Spleen (tissue), 11 donors: ENCODE measurements at regions not wholly inside any gene's neighbourhood (a gene's known extent, or its start where the extent isn't known, plus 50 kb on each side); places are given as distances from the start of the nearest gene placed in this dataset.
A peak's percentile ranks its signal among the peaks of the same experiment; 100 is the strongest.

Source experiments
- DNase-seq: peaks from one replicate; pipeline ENCODE4 v3.0.0-alpha.2; 2020
- H3K27ac ChIP-seq, 8 donors: fragments of 200-600 bp; sonication (generic) in 7 of 8; 1 replicate in 4 of 8; 2 replicates in 4 of 8; pipeline versions ENCODE4 v1.5.0 to v1.8.0; 2016 to 2021; ENCODE audit warnings: inconsistent platforms in 4 of 8, mild to moderate bottlenecking in 4 of 8, moderate library complexity in 1 of 8
- H3K27me3 ChIP-seq, 7 donors: fragments of 200-600 bp; sonication (generic) in 6 of 7; replicated peaks in 1 of 7; 1 replicate in 4 of 7; 2 replicates in 3 of 7; pipeline versions ENCODE4 v1.5.0 to v1.8.0; 2016 to 2021; ENCODE audit warnings: inconsistent platforms in 3 of 7, mild to moderate bottlenecking in 1 of 7
- H3K36me3 ChIP-seq, 6 donors: fragments of 200-600 bp; sonication (generic) in 5 of 6; 1 replicate in 4 of 6; 2 replicates in 2 of 6; pipeline versions ENCODE4 v1.5.0 to v1.8.0; 2016 to 2021; ENCODE audit warnings: inconsistent platforms in 2 of 6
- H3K4me1 ChIP-seq, 6 donors: fragments of 200-600 bp; sonication (generic) in 5 of 6; 1 replicate in 3 of 6; 2 replicates in 3 of 6; pipeline versions ENCODE4 v1.5.0 to v1.8.0; 2016 to 2021; ENCODE audit warnings: inconsistent platforms in 3 of 6
- H3K4me3 ChIP-seq, 8 donors: fragments of 200-600 bp; sonication (generic) in 7 of 8; 1 replicate in 4 of 8; 2 replicates in 4 of 8; pipeline versions ENCODE4 v1.5.0 to v1.8.0; 2016 to 2021; ENCODE audit warnings: inconsistent platforms in 4 of 8, mild to moderate bottlenecking in 4 of 8, moderate library complexity in 2 of 8
- H3K9me3 ChIP-seq, 8 donors: fragments of 200-600 bp; sonication (generic) in 7 of 8; 1 replicate in 4 of 8; 2 replicates in 4 of 8; pipeline versions ENCODE4 v1.5.0 to v1.8.0; 2016 to 2021; ENCODE audit warnings: inconsistent platforms in 4 of 8
- CTCF ChIP-seq, 11 experiments: fragments of 200-600 bp in 7 of 11; fragments of 450-650 bp in 4 of 11; sonication (generic) in 4 of 11; IDR thresholded peaks in 8 of 11; conservative IDR thresholded peaks in 3 of 11; 1 replicate in 7 of 11; 2 replicates in 4 of 11; pipeline versions ENCODE4 v1.4.0 to v1.8.0; 2016 to 2021; ENCODE audit warnings: antibody characterized with exemption in 11 of 11, inconsistent platforms in 4 of 11, mild to moderate bottlenecking in 1 of 11
- POLR2A ChIP-seq, 3 donors: fragments of 450-650 bp; IDR thresholded peaks; one replicate each; pipeline ENCODE4 v1.5.1; 2017; ENCODE audit warnings: antibody characterized with exemption in 3 of 3, mild to moderate bottlenecking in 1 of 3
- POLR2AphosphoS5 ChIP-seq, 3 donors: sonication (generic); formaldehyde crosslinking; IDR thresholded peaks; one replicate each; pipeline ENCODE4 v1.5.1; 2017; ENCODE audit warnings: antibody characterized with exemption in 3 of 3
- WGBS, 5 donors: extraction: QIAGEN DNeasy Blood & Tissue Kit in 3 of 5; methylation state at CpG; one replicate each; pipeline versions ENCODE4 v1.1.5 to v1.1.7; 2013 to 2018; 5-methylcytosine and 5-hydroxymethylcytosine counted together
- intact Hi-C: fragments of 100-400 bp; cut with DNase I; formaldehyde crosslinking; loops from one replicate; pipeline ENCODE4 v1.15.0; 2023; ENCODE audit warnings: low total_unique reads
- donor health status: healthy with polysubstance abuse.
- donor health status: DM: no; HTN: no; CAD: no; lungs with moderate emphysema.
- donor health status: DM: no; HTN: no; CAD: no.
- donor health status: Bipolar disorder and iron deficiency.
- donor health status: healthy.
- donor health status: DM: no; HTN: no; CAD: no.
- donor health status: DM: yes; HTN: yes; CAD: no.

GRCh38 chr13:65660731-65661130 is 1569.4 kb downstream of the PCDH9 start:
- intact Hi-C loops, result no loop called here
- TF ChIP-seq POLR2AphosphoS5 (IDR thresholded peaks at IDR 0.05), result no peak
- TF ChIP-seq POLR2A (IDR thresholded peaks at IDR 0.05), result no peak
- no peak for TF ChIP-seq CTCF (IDR thresholded peaks at IDR 0.05 in 8 of 11, conservative IDR thresholded peaks at IDR 0.05 in 3 of 11)
- peaks cover 0 to 11% (median 0%) of the 10 kb centered on the region in 8 donors for H3K9me3 ChIP-seq

GRCh38 chr13:65656740-65657329 is 1573.3 kb downstream of the PCDH9 start:
- TF ChIP-seq CTCF (IDR thresholded peaks at IDR 0.05 in 8 of 11, conservative IDR thresholded peaks at IDR 0.05 in 3 of 11) (peak in 2 of 11 experiments; percentile 20 to 25), POLR2AphosphoS5 (IDR thresholded peaks at IDR 0.05) (no peak)
- intact Hi-C loops, result no loop called here
- Histone ChIP-seq H3K27ac (no peak overlapping the region), H3K4me3 (no peak overlapping the region), H3K4me1 (no peaks in the 10 kb centered on the region), H3K36me3 (no peaks in the 10 kb centered on the region), H3K27me3 (no peaks in the 10 kb centered on the region), H3K9me3 (peaks cover 0 to 2% (median 0%) of the 10 kb centered on the region in 8 donors)
- WGBS, 5 donors, result 63 to 87% (median 65%) methylated on average over 1 of the region's 1 CpG
- no peak for DNase-seq

More at GRCh38 chr13:65660731-65661130, 1569.4 kb downstream of the PCDH9 start:
- Histone ChIP-seq H3K36me3 (no peaks in the 10 kb centered on the region), H3K27ac (no peak overlapping the region), H3K27me3 (no peaks in the 10 kb centered on the region), H3K4me1 (no peaks in the 10 kb centered on the region), H3K4me3 (no peak overlapping the region)
- 75 to 86% (median 83%) methylated on average over 1 of the region's 1 CpG for WGBS, 5 donors
- no peak for DNase-seq

- Histone ChIP-seq H3K27ac (no peak overlapping the region), H3K4me1 (no peaks in the 10 kb centered on the region), H3K27me3 (no peaks in the 10 kb centered on the region), H3K9me3 (no peaks in the 10 kb centered on the region), H3K36me3 (no peaks in the 10 kb centered on the region), H3K4me3 (no peak overlapping the region)
- intact Hi-C loops, result no loop called here
- DNase-seq, result no peak
- no peak for TF ChIP-seq POLR2AphosphoS5 (IDR thresholded peaks at IDR 0.05)
- no peak for TF ChIP-seq POLR2A (IDR thresholded peaks at IDR 0.05)
- no peak for TF ChIP-seq CTCF (IDR thresholded peaks at IDR 0.05 in 8 of 11, conservative IDR thresholded peaks at IDR 0.05 in 3 of 11)
- WGBS, 5 donors, result 53 to 87% (median 70%) methylated on average over 2 of the region's 2 CpGs
These were observed 1576.5 kb downstream of the PCDH9 start for GRCh38 chr13:65653613-65654012.

- WGBS, 5 donors, result 75 to 86% (median 76%) methylated on average over 5 of the region's 5 CpGs
- intact Hi-C loops, result no loop called here
These were observed 1579.8 kb downstream of the PCDH9 start for GRCh38 chr13:65650321-65650720.

GRCh38 chr13:65642996-65643395 is 1587.1 kb downstream of the PCDH9 start:
- intact Hi-C loops, result no loop called here
- WGBS, 5 donors, result 43 to 67% (median 52%) methylated on average over 4 of the region's 4 CpGs
- no peaks in the 10 kb centered on the region for H3K4me1 ChIP-seq
- H3K27ac ChIP-seq, result no peak overlapping the region
- no peaks in the 10 kb centered on the region for H3K9me3 ChIP-seq
- H3K36me3 ChIP-seq, result no peaks in the 10 kb centered on the region
- no peaks in the 10 kb centered on the region for H3K27me3 ChIP-seq
- H3K4me3 ChIP-seq, result no peak overlapping the region
- no peak for DNase-seq
- TF ChIP-seq CTCF (IDR thresholded peaks at IDR 0.05 in 8 of 11, conservative IDR thresholded peaks at IDR 0.05 in 3 of 11) (no peak), POLR2AphosphoS5 (IDR thresholded peaks at IDR 0.05) (no peak), POLR2A (IDR thresholded peaks at IDR 0.05) (no peak)

More at GRCh38 chr13:65650321-65650720, 1579.8 kb downstream of the PCDH9 start:
- H3K36me3 ChIP-seq, result no peaks in the 10 kb centered on the region
- H3K4me1 ChIP-seq, result no peaks in the 10 kb centered on the region
- no peak overlapping the region for H3K27ac ChIP-seq
- no peak overlapping the region for H3K4me3 ChIP-seq
- no peaks in the 10 kb centered on the region for H3K27me3 ChIP-seq
- DNase-seq, result no peak
- no peaks in the 10 kb centered on the region for H3K9me3 ChIP-seq
- no peak for TF ChIP-seq POLR2A (IDR thresholded peaks at IDR 0.05)
